MM.1S (cell line): ENCODE measurements at regions not wholly inside any gene's neighbourhood (a gene's known extent, or its start where the extent isn't known, plus 50 kb on each side); places are given as distances from the start of the nearest gene placed in this dataset.

Experiments used
- DNase-seq: peaks from one replicate; pipeline ENCODE4 v3.0.0-alpha.2; 2015
- H2AFZ ChIP-seq: fragments of 300-600 bp; sonication (generic); 2 replicates; pipeline ENCODE4 v1.6.0; 2016; ENCODE audit warnings: antibody characterized with exemption, low read length
- H3F3A ChIP-seq: fragments of 300-600 bp; sonication (generic); 2 replicates; pipeline ENCODE4 v1.6.1; 2016; ENCODE audit warnings: mild to moderate bottlenecking, antibody characterized with exemption, low read length, moderate library complexity, mixed read lengths; ENCODE audit not compliant: insufficient read depth
- H3K27ac ChIP-seq: fragments of 300-600 bp; sonication (generic); 2 replicates; pipeline ENCODE4 v1.5.1; 2016; ENCODE audit warnings: mild to moderate bottlenecking, low read length
- H3K27me3 ChIP-seq: fragments of 300-600 bp; sonication (generic); replicated peaks from 2 replicates; pipeline ENCODE4 v1.6.0; 2016; ENCODE audit warnings: low read length; ENCODE audit not compliant: insufficient read depth
- H3K36me3 ChIP-seq: fragments of 300-600 bp; sonication (generic); replicated peaks from 2 replicates; pipeline ENCODE4 v1.6.1; 2016; ENCODE audit warnings: mild to moderate bottlenecking, low read length, mixed read lengths; ENCODE audit not compliant: insufficient read depth
- H3K4me1 ChIP-seq: fragments of 300-600 bp; sonication (generic); 2 replicates; pipeline ENCODE4 v1.6.1; 2016; ENCODE audit warnings: low read length, mixed read lengths
- H3K4me2 ChIP-seq: fragments of 300-600 bp; sonication (generic); 2 replicates; pipeline ENCODE4 v1.6.0; 2016; ENCODE audit warnings: low read depth, low read length
- H3K4me3 ChIP-seq: fragments of 300-600 bp; sonication (generic); 2 replicates; pipeline ENCODE4 v1.5.1; 2016; ENCODE audit warnings: low read length, mixed read lengths
- H3K79me2 ChIP-seq: fragments of 300-600 bp; sonication (generic); 2 replicates; pipeline ENCODE4 v1.6.1; 2016; ENCODE audit warnings: mixed run types, low read length, mixed read lengths
- H3K9ac ChIP-seq: fragments of 300-600 bp; sonication (generic); 2 replicates; pipeline ENCODE4 v1.6.1; 2016; ENCODE audit warnings: low read length, mixed read lengths
- H3K9me2 ChIP-seq: fragments of 300-600 bp; sonication (generic); replicated peaks from 2 replicates; pipeline ENCODE4 v1.6.1; 2016; ENCODE audit warnings: mild to moderate bottlenecking, low read length, mixed read lengths; ENCODE audit not compliant: insufficient read depth
- H3K9me3 ChIP-seq: fragments of 300-600 bp; sonication (generic); replicated peaks from 2 replicates; pipeline ENCODE4 v1.6.1; 2016; ENCODE audit warnings: mild to moderate bottlenecking, low read length, mixed read lengths; ENCODE audit not compliant: insufficient read depth
- H4K20me1 ChIP-seq: fragments of 300-600 bp; sonication (generic); 2 replicates; pipeline ENCODE4 v1.6.1; 2016; ENCODE audit warnings: mild to moderate bottlenecking, low read length, moderate library complexity, mixed read lengths; ENCODE audit not compliant: insufficient read depth
- CTCF ChIP-seq: fragments of 300-600 bp; sonication (generic); IDR thresholded peaks from 2 replicates; pipeline ENCODE4 v1.5.1; 2016; ENCODE audit warnings: antibody characterized with exemption, low read length, mixed read lengths
- EZH2 ChIP-seq: fragments of 300-600 bp; sonication (generic); optimal IDR thresholded peaks from 2 replicates; pipeline ENCODE3; 2017; ENCODE audit warnings: low read depth, mild to moderate bottlenecking, antibody characterized with exemption, low read length, mixed read lengths
- EZH2phosphoT487 ChIP-seq: fragments of 300-600 bp; sonication (generic); IDR thresholded peaks from 2 replicates; pipeline ENCODE4 v1.6.1; 2018; ENCODE audit warnings: antibody characterized with exemption, low read length

GRCh38 chr12:11540156-11540555, 109.3 kb upstream of the ETV6 start:
- Histone ChIP-seq H3K27me3 (no peaks in the 10 kb centered on the region), H3K4me2 (no peak overlapping the region), H3K36me3 (no peaks in the 10 kb centered on the region), H3K9me2 (no peaks in the 10 kb centered on the region), H3K4me3 (no peak overlapping the region), H3K79me2 (no peaks in the 10 kb centered on the region), H3K9ac (no peak overlapping the region), H3K9me3 (no peaks in the 10 kb centered on the region), H3F3A (peaks cover 2% of the 10 kb centered on the region; the same call in 1 of the 2 replicates), H3K4me1 (peaks cover 4% of the 10 kb centered on the region), H3K27ac (no peak overlapping the region), H2AFZ (no peak overlapping the region), H4K20me1 (no peaks in the 10 kb centered on the region)
- TF ChIP-seq EZH2phosphoT487, result no peak
- no peak for TF ChIP-seq CTCF
- no peak for TF ChIP-seq EZH2
- DNase-seq, result no peak

- TF ChIP-seq EZH2phosphoT487, result no peak
- no peak for TF ChIP-seq EZH2
- TF ChIP-seq CTCF, result no peak
- Histone ChIP-seq H3K4me2 (no peak overlapping the region), H4K20me1 (no peaks in the 10 kb centered on the region), H3K4me3 (no peak overlapping the region), H3K27ac (no peak overlapping the region), H3K27me3 (no peaks in the 10 kb centered on the region), H3K9me3 (no peaks in the 10 kb centered on the region), H3K79me2 (no peaks in the 10 kb centered on the region), H3K4me1 (peaks cover 10% of the 10 kb centered on the region), H3K9ac (no peak overlapping the region), H3K36me3 (no peaks in the 10 kb centered on the region), H3K9me2 (no peaks in the 10 kb centered on the region), H3F3A (peaks cover 9% of the 10 kb centered on the region; the same call in 1 of the 2 replicates), H2AFZ (no peak overlapping the region)
- DNase-seq, result no peak
These were observed 108.7 kb upstream of the ETV6 start for GRCh38 chr12:11540615-11541310.

- no peaks in the 10 kb centered on the region for H3K79me2 ChIP-seq
These were observed 106.9 kb upstream of the ETV6 start for GRCh38 chr12:11542599-11542998.

More at GRCh38 chr12:11542599-11542998, 106.9 kb upstream of the ETV6 start:
- Histone ChIP-seq H3F3A (peaks cover 17% of the 10 kb centered on the region), H3K4me1 (peaks cover 18% of the 10 kb centered on the region), H3K9me2 (no peaks in the 10 kb centered on the region), H3K9me3 (no peaks in the 10 kb centered on the region), H3K27ac (no peak overlapping the region), H3K4me3 (no peak overlapping the region), H4K20me1 (no peaks in the 10 kb centered on the region), H3K27me3 (no peaks in the 10 kb centered on the region), H3K36me3 (no peaks in the 10 kb centered on the region), H3K4me2 (no peak overlapping the region), H3K9ac (no peak overlapping the region), H2AFZ (no peak overlapping the region)
- TF ChIP-seq CTCF, result no peak
- DNase-seq, result no peak
